ENCODE measurements at regions not wholly inside any gene's neighbourhood (a gene's known extent, or its start where the extent isn't known, plus 50 kb on each side); places are given as distances from the start of the nearest gene placed in this dataset.

GRCh38 chr9:11709567-11709966 lies 983.6 kb upstream of the TYRP1 start:
- intact Hi-C loops (cut with micrococcal nuclease) (no loop called here), dilution Hi-C loops (cut with MboI; ENCODE audit: extremely low pct_ligation_motif_present, low sequenced_read_pairs) (no loop called here)
- Histone ChIP-seq H4K20me1 (replicated peaks; ENCODE audit: control insufficient read depth, extremely low read depth, insufficient read depth, low read length) (no peaks in the 10 kb centered on the region), H3K9ac (replicated peaks; ENCODE audit: extremely low read depth, insufficient read depth, low read length) (no peak overlapping the region), H3K4me3 (replicated peaks in 1 of 3; ENCODE audit: insufficient read depth in 1 of 3, low read depth in 1 of 3, low read length in 3 of 3) (no peak overlapping the region), H3K27me3 (ENCODE audit: control insufficient read depth in 2 of 2, insufficient read depth in 2 of 2, low read length in 2 of 2) (no peaks in the 10 kb centered on the region), H3K4me2 (ENCODE audit: insufficient read depth, low read length) (no peak overlapping the region), H3K36me3 (ENCODE audit: control insufficient read depth in 2 of 2, extremely low read depth in 1 of 2, insufficient read depth in 2 of 2, low read length in 2 of 2) (no peaks in the 10 kb centered on the region), H3K4me1 (ENCODE audit: control insufficient read depth, extremely low read depth, insufficient read depth, low read length) (no peaks in the 10 kb centered on the region), H3K79me2 (ENCODE audit: control insufficient read depth, insufficient read depth, low read length) (no peaks in the 10 kb centered on the region), H2AFZ (ENCODE audit: low read depth, low read length) (no peak overlapping the region), H3K9me3 (replicated peaks; ENCODE audit: control insufficient read depth, insufficient read depth, low read length) (peaks cover 2% of the 10 kb centered on the region), H3K27ac (ENCODE audit: insufficient read depth, low read depth, low read length) (no peak overlapping the region), H3K9me1 (replicated peaks; ENCODE audit: control insufficient read depth, extremely low read depth, insufficient read depth, low read length) (no peaks in the 10 kb centered on the region)
- ChIA-PET CTCF (no interaction called here), POLR2A (no interaction called here)
- DNase-seq (ENCODE audit: low read depth, low spot score) (no peak), FAIRE-seq (no peak)
- TF ChIP-seq CTCF (IDR thresholded peaks at IDR 0.05; ENCODE audit: extremely low read depth in 1 of 2, insufficient read depth in 1 of 2, low read depth in 1 of 2, low read length in 2 of 2), result no peak
- no peak for TF ChIP-seq MYC (IDR thresholded peaks at IDR 0.05; ENCODE audit: low read depth, low read length)
- TF ChIP-seq FOS (IDR thresholded peaks at IDR 0.05; ENCODE audit: borderline replicate concordance, insufficient read depth, low read length), result no peak
- TF ChIP-seq POLR2AphosphoS5 (IDR thresholded peaks at IDR 0.05; ENCODE audit: insufficient read depth, low read depth, low read length), result no peak
- no peak for TF ChIP-seq EZH2 (IDR thresholded peaks at IDR 0.05; ENCODE audit: borderline replicate concordance, low read depth, low read length, severe bottlenecking)
- TF ChIP-seq JUN (IDR thresholded peaks at IDR 0.05; ENCODE audit: borderline replicate concordance, insufficient read depth, insufficient read length, low read depth), result no peak
- TF ChIP-seq MAX (IDR thresholded peaks at IDR 0.05; ENCODE audit: insufficient read depth, insufficient read length), result no peak
- TF ChIP-seq GATA2 (IDR thresholded peaks at IDR 0.05; ENCODE audit: insufficient read depth, insufficient read length, low read depth, low read length), result no peak
- no peak for TF ChIP-seq POLR2A (IDR thresholded peaks at IDR 0.05; ENCODE audit: low read depth, low read length)
- BruUV-seq (replicated peaks), result no TSS peak
